ENCODE measurements at regions not wholly inside any gene's neighbourhood (a gene's known extent, or its start where the extent isn't known, plus 50 kb on each side); places are given as distances from the start of the nearest gene placed in this dataset.
"Not testable (repeated sequence)": the region's sequence is repeated elsewhere in the genome, so short reads cannot be mapped to it uniquely, and the experiment has no call there.

GRCh38 chr6:80959034-80959433 lies 793.4 kb downstream of the TENT5A start:
- H3K36me3 Mint-ChIP-seq = no peaks in the 10 kb centered on the region
- ATAC-seq = no peak
- H3K4me3 Mint-ChIP-seq = no peak overlapping the region

GRCh38 chr6:80956898-80957297 lies 795.6 kb downstream of the TENT5A start:
- no peak overlapping the region for H3K27ac Mint-ChIP-seq
- H3K36me3 Mint-ChIP-seq = no peaks in the 10 kb centered on the region
- H3K4me3 Mint-ChIP-seq = no peak overlapping the region
- no peaks in the 10 kb centered on the region for H3K27me3 Mint-ChIP-seq
- DNase-seq (ENCODE audit: low spot score) = no peak
- no peaks in the 10 kb centered on the region for H3K4me1 Mint-ChIP-seq (ENCODE audit: low read depth in 2 of 2)
- no peak for ATAC-seq
- peaks cover 16% of the 10 kb centered on the region for H3K9me3 Mint-ChIP-seq

More at GRCh38 chr6:80959034-80959433, 793.4 kb downstream of the TENT5A start:
- Mint-ChIP-seq H3K27ac (no peak overlapping the region), H3K4me1 (ENCODE audit: low read depth in 2 of 2) (no peaks in the 10 kb centered on the region), H3K27me3 (no peaks in the 10 kb centered on the region), H3K9me3 (peaks cover 9% of the 10 kb centered on the region)
- DNase-seq (ENCODE audit: low spot score) = no peak

- H3K36me3 Mint-ChIP-seq; H3K4me1 Mint-ChIP-seq (ENCODE audit: low read depth in 2 of 2); H3K27ac Mint-ChIP-seq; ATAC-seq; H3K4me3 Mint-ChIP-seq; H3K27me3 Mint-ChIP-seq; DNase-seq (ENCODE audit: low spot score): not testable (repeated sequence)
- peaks cover 18% of the 10 kb centered on the region for H3K9me3 Mint-ChIP-seq
Observed at GRCh38 chr6:80952479-80952878, 800.0 kb downstream of the TENT5A start.

GRCh38 chr6:80946402-80946801 lies 806.1 kb downstream of the TENT5A start:
- DNase-seq (ENCODE audit: low spot score) (no peak), ATAC-seq (no peak)
- Mint-ChIP-seq H3K36me3 (no peaks in the 10 kb centered on the region), H3K4me1 (ENCODE audit: low read depth in 2 of 2) (no peaks in the 10 kb centered on the region), H3K9me3 (peaks cover 6% of the 10 kb centered on the region), H3K27me3 (no peaks in the 10 kb centered on the region), H3K4me3 (no peak overlapping the region), H3K27ac (no peak overlapping the region)

- Mint-ChIP-seq H3K4me1 (ENCODE audit: low read depth in 2 of 2) (no peaks in the 10 kb centered on the region), H3K9me3 (peaks cover 8% of the 10 kb centered on the region), H3K36me3 (peaks cover 6% of the 10 kb centered on the region), H3K4me3 (no peak overlapping the region), H3K27me3 (no peaks in the 10 kb centered on the region), H3K27ac (no peak overlapping the region)
- ATAC-seq = no peak
- DNase-seq (ENCODE audit: low spot score) = no peak
Observed at GRCh38 chr6:80942911-80943310, 809.6 kb downstream of the TENT5A start.

- Mint-ChIP-seq H3K4me3 (no peak overlapping the region), H3K4me1 (ENCODE audit: low read depth in 2 of 2) (no peaks in the 10 kb centered on the region), H3K27ac (no peak overlapping the region), H3K9me3 (peaks cover 13% of the 10 kb centered on the region), H3K27me3 (no peaks in the 10 kb centered on the region), H3K36me3 (peaks cover 8% of the 10 kb centered on the region)
- DNase-seq (ENCODE audit: low spot score) (no peak), ATAC-seq (no peak)
Observed at GRCh38 chr6:80940976-80941375, 811.5 kb downstream of the TENT5A start.

- Mint-ChIP-seq H3K27me3 (no peaks in the 10 kb centered on the region), H3K27ac (no peak overlapping the region), H3K9me3 (peaks cover 14% of the 10 kb centered on the region), H3K4me3 (no peak overlapping the region), H3K4me1 (ENCODE audit: low read depth in 2 of 2) (no peaks in the 10 kb centered on the region), H3K36me3 (peaks cover 8% of the 10 kb centered on the region)
- DNase-seq (ENCODE audit: low spot score) = no peak
- ATAC-seq = no peak
Observed at GRCh38 chr6:80940571-80940970, 811.9 kb downstream of the TENT5A start.

- Mint-ChIP-seq H3K27me3 (no peaks in the 10 kb centered on the region), H3K4me1 (ENCODE audit: low read depth in 2 of 2) (no peaks in the 10 kb centered on the region), H3K9me3 (peaks cover 17% of the 10 kb centered on the region), H3K36me3 (peaks cover 8% of the 10 kb centered on the region), H3K4me3 (no peak overlapping the region), H3K27ac (no peak overlapping the region)
- ATAC-seq = no peak
- DNase-seq (ENCODE audit: low spot score) = no peak
Observed at GRCh38 chr6:80939898-80940297, 812.6 kb downstream of the TENT5A start.

GRCh38 chr6:80939480-80939879 lies 813.0 kb downstream of the TENT5A start:
- H3K9me3 Mint-ChIP-seq = peaks cover 20% of the 10 kb centered on the region
- no peaks in the 10 kb centered on the region for H3K4me1 Mint-ChIP-seq (ENCODE audit: low read depth in 2 of 2)
- ATAC-seq (no peak), DNase-seq (ENCODE audit: low spot score) (no peak)
- no peak overlapping the region for H3K27ac Mint-ChIP-seq
- H3K36me3 Mint-ChIP-seq = peaks cover 8% of the 10 kb centered on the region
- no peaks in the 10 kb centered on the region for H3K27me3 Mint-ChIP-seq
- H3K4me3 Mint-ChIP-seq = no peak overlapping the region

- ATAC-seq = no peak
- Mint-ChIP-seq H3K27ac (no peak overlapping the region), H3K27me3 (no peaks in the 10 kb centered on the region), H3K4me3 (no peak overlapping the region), H3K9me3 (peaks cover 24% of the 10 kb centered on the region), H3K4me1 (ENCODE audit: low read depth in 2 of 2) (no peaks in the 10 kb centered on the region), H3K36me3 (peaks cover 8% of the 10 kb centered on the region)
- no peak for DNase-seq (ENCODE audit: low spot score)
Observed at GRCh38 chr6:80938131-80938530, 814.4 kb downstream of the TENT5A start.

- H3K4me1 Mint-ChIP-seq (ENCODE audit: low read depth in 2 of 2) = no peaks in the 10 kb centered on the region
- no peak overlapping the region for H3K27ac Mint-ChIP-seq
- peaks cover 17% of the 10 kb centered on the region for H3K9me3 Mint-ChIP-seq
- DNase-seq (ENCODE audit: low spot score) (no peak), ATAC-seq (no peak)
- H3K36me3 Mint-ChIP-seq = no peaks in the 10 kb centered on the region
- no peak overlapping the region for H3K4me3 Mint-ChIP-seq
- no peaks in the 10 kb centered on the region for H3K27me3 Mint-ChIP-seq
Observed at GRCh38 chr6:80932359-80932758, 820.1 kb downstream of the TENT5A start.

GRCh38 chr6:80930376-80930775 lies 822.1 kb downstream of the TENT5A start:
- H3K4me1 Mint-ChIP-seq (ENCODE audit: low read depth in 2 of 2) = no peaks in the 10 kb centered on the region
- no peak for ATAC-seq

GRCh38 chr6:80923816-80924215 lies 817.3 kb downstream of the BCKDHB start:
- Mint-ChIP-seq H3K4me1 (ENCODE audit: low read depth in 2 of 2) (no peaks in the 10 kb centered on the region), H3K36me3 (peaks cover 4% of the 10 kb centered on the region), H3K9me3 (peaks cover 17% of the 10 kb centered on the region), H3K27me3 (no peaks in the 10 kb centered on the region), H3K27ac (no peak overlapping the region), H3K4me3 (no peak overlapping the region)
- DNase-seq (ENCODE audit: low spot score) = no peak
- no peak for ATAC-seq

More at GRCh38 chr6:80930376-80930775, 822.1 kb downstream of the TENT5A start:
- peaks cover 4% of the 10 kb centered on the region for H3K36me3 Mint-ChIP-seq
- no peak for DNase-seq (ENCODE audit: low spot score)
- H3K27ac Mint-ChIP-seq = no peak overlapping the region
- no peak overlapping the region for H3K4me3 Mint-ChIP-seq
- H3K9me3 Mint-ChIP-seq = peaks cover 19% of the 10 kb centered on the region
- no peaks in the 10 kb centered on the region for H3K27me3 Mint-ChIP-seq

GRCh38 chr6:80922916-80923455 lies 816.5 kb downstream of the BCKDHB start:
- ATAC-seq (no peak), DNase-seq (ENCODE audit: low spot score) (no peak)
- Mint-ChIP-seq H3K4me1 (ENCODE audit: low read depth in 2 of 2) (no peaks in the 10 kb centered on the region), H3K36me3 (peaks cover 4% of the 10 kb centered on the region), H3K9me3 (peaks cover 17% of the 10 kb centered on the region), H3K27me3 (no peaks in the 10 kb centered on the region), H3K4me3 (no peak overlapping the region), H3K27ac (no peak overlapping the region)

- Mint-ChIP-seq H3K36me3 (peaks cover 4% of the 10 kb centered on the region), H3K4me3 (no peak overlapping the region), H3K27me3 (no peaks in the 10 kb centered on the region), H3K4me1 (ENCODE audit: low read depth in 2 of 2) (no peaks in the 10 kb centered on the region), H3K9me3 (peaks cover 16% of the 10 kb centered on the region), H3K27ac (no peak overlapping the region)
- no peak for ATAC-seq
- no peak for DNase-seq (ENCODE audit: low spot score)
Observed at GRCh38 chr6:80921861-80922460, 815.5 kb downstream of the BCKDHB start.
